ENCODE measurements at regions not wholly inside any gene's neighbourhood (a gene's known extent, or its start where the extent isn't known, plus 50 kb on each side); places are given as distances from the start of the nearest gene placed in this dataset.

GRCh38 chr2:128399256-128399655, 80.6 kb upstream of the HS6ST1 start:
- no peak overlapping the region for H3K27ac ChIP-seq (ENCODE audit: insufficient read depth, low read length, poor library complexity, severe bottlenecking)
- DNase-seq (no peak), ATAC-seq (ENCODE audit: low read depth in 2 of 2) (no peak)
- no peaks in the 10 kb centered on the region for H3K9me3 ChIP-seq (ENCODE audit: control insufficient read depth in 2 of 2, low read length in 2 of 2)
- no peaks in the 10 kb centered on the region for H3K36me3 ChIP-seq (ENCODE audit: control insufficient read depth, insufficient read depth, low read length)
- Mint-ChIP-seq H3K9me3 (peaks cover 0 to 5% (median 0%) of the 10 kb centered on the region in 7 donors), H3K4me1 (peaks cover 0 to 5% (median 0%) of the 10 kb centered on the region in 4 donors), H3K36me3 (no peaks in the 10 kb centered on the region), H3K4me3 (no peak overlapping the region), H3K27ac (no peak overlapping the region), H3K27me3 (peaks cover 21% of the 10 kb centered on the region)
- H3K4me3 ChIP-seq (ENCODE audit: low read depth, low read length) = no peak overlapping the region
- no peaks in the 10 kb centered on the region for H3K4me1 ChIP-seq (ENCODE audit: control insufficient read depth, insufficient read depth, low read length, poor library complexity, severe bottlenecking)
- H3K27me3 ChIP-seq (ENCODE audit: control insufficient read depth, insufficient read depth, low read length) = no peaks in the 10 kb centered on the region

- Histone ChIP-seq H3K36me3 (ENCODE audit: control insufficient read depth, insufficient read depth, low read length) (no peaks in the 10 kb centered on the region), H3K4me3 (ENCODE audit: low read depth, low read length) (no peak overlapping the region), H3K27ac (ENCODE audit: insufficient read depth, low read length, poor library complexity, severe bottlenecking) (no peak overlapping the region), H3K9me3 (ENCODE audit: control insufficient read depth in 2 of 2, low read length in 2 of 2) (no peaks in the 10 kb centered on the region), H3K27me3 (ENCODE audit: control insufficient read depth, insufficient read depth, low read length) (no peaks in the 10 kb centered on the region), H3K4me1 (ENCODE audit: control insufficient read depth, insufficient read depth, low read length, poor library complexity, severe bottlenecking) (no peaks in the 10 kb centered on the region)
- Mint-ChIP-seq H3K27ac (no peak overlapping the region), H3K4me3 (no peak overlapping the region), H3K9me3 (peaks cover 0 to 5% (median 0%) of the 10 kb centered on the region in 7 donors), H3K4me1 (peaks cover 0 to 5% (median 0%) of the 10 kb centered on the region in 4 donors), H3K27me3 (peaks cover 21% of the 10 kb centered on the region), H3K36me3 (no peaks in the 10 kb centered on the region)
- ATAC-seq (ENCODE audit: low read depth in 2 of 2) (no peak), DNase-seq (no peak)
These were observed 81.1 kb upstream of the HS6ST1 start for GRCh38 chr2:128399690-128400291.

GRCh38 chr2:128401680-128402079, 83.0 kb upstream of the HS6ST1 start:
- ATAC-seq (ENCODE audit: low read depth in 2 of 2) (no peak), DNase-seq (no peak)
- H3K36me3 Mint-ChIP-seq = no peaks in the 10 kb centered on the region
- H3K27me3 ChIP-seq (ENCODE audit: control insufficient read depth, insufficient read depth, low read length) = no peaks in the 10 kb centered on the region
- no peaks in the 10 kb centered on the region for H3K36me3 ChIP-seq (ENCODE audit: control insufficient read depth, insufficient read depth, low read length)
- no peak overlapping the region for H3K27ac ChIP-seq (ENCODE audit: insufficient read depth, low read length, poor library complexity, severe bottlenecking)
- no peak overlapping the region for H3K27ac Mint-ChIP-seq
- H3K4me1 Mint-ChIP-seq = peaks cover 0 to 5% (median 0%) of the 10 kb centered on the region in 4 donors
- H3K4me3 ChIP-seq (ENCODE audit: low read depth, low read length) = no peak overlapping the region
- H3K9me3 ChIP-seq (ENCODE audit: control insufficient read depth in 2 of 2, low read length in 2 of 2) = no peaks in the 10 kb centered on the region
- H3K4me3 Mint-ChIP-seq = no peak overlapping the region
- no peaks in the 10 kb centered on the region for H3K4me1 ChIP-seq (ENCODE audit: control insufficient read depth, insufficient read depth, low read length, poor library complexity, severe bottlenecking)
- peaks cover 21% of the 10 kb centered on the region for H3K27me3 Mint-ChIP-seq
- peaks cover 0 to 5% (median 0%) of the 10 kb centered on the region in 7 donors for H3K9me3 Mint-ChIP-seq

GRCh38 chr2:128402911-128403670, 84.4 kb upstream of the HS6ST1 start:
- Histone ChIP-seq H3K27me3 (ENCODE audit: control insufficient read depth, insufficient read depth, low read length) (no peaks in the 10 kb centered on the region), H3K9me3 (ENCODE audit: control insufficient read depth in 2 of 2, low read length in 2 of 2) (no peaks in the 10 kb centered on the region), H3K4me3 (ENCODE audit: low read depth, low read length) (no peak overlapping the region), H3K4me1 (ENCODE audit: control insufficient read depth, insufficient read depth, low read length, poor library complexity, severe bottlenecking) (no peaks in the 10 kb centered on the region), H3K36me3 (ENCODE audit: control insufficient read depth, insufficient read depth, low read length) (no peaks in the 10 kb centered on the region), H3K27ac (ENCODE audit: insufficient read depth, low read length, poor library complexity, severe bottlenecking) (no peak overlapping the region)
- peaks cover 21% of the 10 kb centered on the region for H3K27me3 Mint-ChIP-seq
- no peak overlapping the region for H3K27ac Mint-ChIP-seq
- ATAC-seq (ENCODE audit: low read depth in 2 of 2) (no peak), DNase-seq (no peak)
- H3K4me3 Mint-ChIP-seq = no peak overlapping the region
- no peaks in the 10 kb centered on the region for H3K36me3 Mint-ChIP-seq
- peaks cover 0 to 5% (median 0%) of the 10 kb centered on the region in 7 donors for H3K9me3 Mint-ChIP-seq
- peaks cover 0 to 5% (median 0%) of the 10 kb centered on the region in 4 donors for H3K4me1 Mint-ChIP-seq

- H3K27me3 ChIP-seq (ENCODE audit: control insufficient read depth, insufficient read depth, low read length) = no peaks in the 10 kb centered on the region
- DNase-seq (no peak), ATAC-seq (ENCODE audit: low read depth in 2 of 2) (no peak)
- Mint-ChIP-seq H3K4me1 (peaks cover 0 to 5% (median 0%) of the 10 kb centered on the region in 4 donors), H3K9me3 (peaks cover 0 to 3% (median 0%) of the 10 kb centered on the region in 7 donors), H3K27ac (no peak overlapping the region), H3K4me3 (no peak overlapping the region), H3K36me3 (no peaks in the 10 kb centered on the region), H3K27me3 (peaks cover 16% of the 10 kb centered on the region)
- no peaks in the 10 kb centered on the region for H3K4me1 ChIP-seq (ENCODE audit: control insufficient read depth, insufficient read depth, low read length, poor library complexity, severe bottlenecking)
- no peaks in the 10 kb centered on the region for H3K36me3 ChIP-seq (ENCODE audit: control insufficient read depth, insufficient read depth, low read length)
- no peak overlapping the region for H3K4me3 ChIP-seq (ENCODE audit: low read depth, low read length)
- H3K27ac ChIP-seq (ENCODE audit: insufficient read depth, low read length, poor library complexity, severe bottlenecking) = no peak overlapping the region
- no peaks in the 10 kb centered on the region for H3K9me3 ChIP-seq (ENCODE audit: control insufficient read depth in 2 of 2, low read length in 2 of 2)
These were observed 85.4 kb upstream of the HS6ST1 start for GRCh38 chr2:128403814-128404708.

- H3K36me3 ChIP-seq (ENCODE audit: control insufficient read depth, insufficient read depth, low read length) = no peaks in the 10 kb centered on the region
- H3K36me3 Mint-ChIP-seq = no peaks in the 10 kb centered on the region
- H3K27ac Mint-ChIP-seq = no peak overlapping the region
- H3K9me3 ChIP-seq (ENCODE audit: control insufficient read depth in 2 of 2, low read length in 2 of 2) = no peaks in the 10 kb centered on the region
- H3K4me1 Mint-ChIP-seq = peaks cover 0 to 1% (median 0%) of the 10 kb centered on the region in 4 donors
- no peak overlapping the region for H3K27ac ChIP-seq (ENCODE audit: insufficient read depth, low read length, poor library complexity, severe bottlenecking)
- peaks cover 0 to 3% (median 0%) of the 10 kb centered on the region in 7 donors for H3K9me3 Mint-ChIP-seq
- DNase-seq = no peak
- no peaks in the 10 kb centered on the region for H3K27me3 ChIP-seq (ENCODE audit: control insufficient read depth, insufficient read depth, low read length)
- peaks cover 11% of the 10 kb centered on the region for H3K27me3 Mint-ChIP-seq
- no peak overlapping the region for H3K4me3 ChIP-seq (ENCODE audit: low read depth, low read length)
- ATAC-seq (ENCODE audit: low read depth in 2 of 2) = no peak
- H3K4me3 Mint-ChIP-seq = no peak overlapping the region
- H3K4me1 ChIP-seq (ENCODE audit: control insufficient read depth, insufficient read depth, low read length, poor library complexity, severe bottlenecking) = no peaks in the 10 kb centered on the region
These were observed 86.2 kb upstream of the HS6ST1 start for GRCh38 chr2:128404709-128405466.

- no peak for ATAC-seq (ENCODE audit: low read depth in 2 of 2)
- no peak overlapping the region for H3K4me3 ChIP-seq (ENCODE audit: low read depth, low read length)
- H3K4me1 ChIP-seq (ENCODE audit: control insufficient read depth, insufficient read depth, low read length, poor library complexity, severe bottlenecking) = no peaks in the 10 kb centered on the region
- no peak for DNase-seq
- no peaks in the 10 kb centered on the region for H3K27me3 ChIP-seq (ENCODE audit: control insufficient read depth, insufficient read depth, low read length)
- no peaks in the 10 kb centered on the region for H3K36me3 ChIP-seq (ENCODE audit: control insufficient read depth, insufficient read depth, low read length)
- H3K4me3 Mint-ChIP-seq = no peak overlapping the region
- peaks cover 5% of the 10 kb centered on the region for H3K27me3 Mint-ChIP-seq
- no peaks in the 10 kb centered on the region for H3K9me3 ChIP-seq (ENCODE audit: control insufficient read depth in 2 of 2, low read length in 2 of 2)
- no peaks in the 10 kb centered on the region for H3K4me1 Mint-ChIP-seq
- H3K27ac Mint-ChIP-seq = no peak overlapping the region
- H3K9me3 Mint-ChIP-seq = peaks cover 0 to 3% (median 0%) of the 10 kb centered on the region in 7 donors
- no peaks in the 10 kb centered on the region for H3K36me3 Mint-ChIP-seq
- H3K27ac ChIP-seq (ENCODE audit: insufficient read depth, low read length, poor library complexity, severe bottlenecking) = no peak overlapping the region
These were observed 86.8 kb upstream of the HS6ST1 start for GRCh38 chr2:128405467-128405900.

All from CD4-positive, CD25-positive, alpha-beta regulatory T cell (primary cell).